Endothelial cell of umbilical vein (primary cell): ENCODE measurements at regions not wholly inside any gene's neighbourhood (a gene's known extent, or its start where the extent isn't known, plus 50 kb on each side); places are given as distances from the start of the nearest gene placed in this dataset.

Experiments used
- BruUV-seq: library from RNA; stranded (reverse); fragments of 400-500 nt; replicated peaks from 2 replicates; lab custom pipeline; 2021; lab: Mats Ljungman, UMichigan
- CTCF ChIA-PET: fragments of 300-600, 350-600 bp; sonication (Branson Sonifier 250); formaldehyde crosslinking; loops from one replicate; lab custom pipeline; 2021; ENCODE audit warnings: antibody characterized with exemption, inconsistent platforms; lab: Charles Lee
- POLR2A ChIA-PET: fragments of 300-600, 350-600 bp; sonication (Branson Sonifier 250); formaldehyde crosslinking; loops from one replicate; lab custom pipeline; 2021; ENCODE audit warnings: antibody characterized with exemption, inconsistent platforms; lab: Charles Lee
- DNase-seq: peaks from one replicate; pipeline ENCODE4 v3.0.0-alpha.2; 2011; ENCODE audit warnings: low read depth, low spot score
- FAIRE-seq: peaks from 2 replicates; lab custom pipeline; 2011; peaks lifted over from hg19 to GRCh38; lab: Jason Lieb, UNC
- H2AFZ ChIP-seq: 2 replicates; pipeline ENCODE4 v1.6.0; 2012; ENCODE audit warnings: low read depth, low read length, control low read depth, inconsistent platforms
- H3K27ac ChIP-seq: 2 replicates; pipeline ENCODE4 v1.5.1; 2011; ENCODE audit warnings: low read depth, mild to moderate bottlenecking, control low read depth, low read length, moderate library complexity; ENCODE audit not compliant: insufficient read depth
- H3K27me3 ChIP-seq, 2 experiments: 2 replicates each; pipeline versions ENCODE4 v1.6.0 to v1.6.1; 2011; ENCODE audit warnings: low read length in 2 of 2, mixed read lengths in 1 of 2; ENCODE audit not compliant: control insufficient read depth in 2 of 2, insufficient read depth in 2 of 2
- H3K36me3 ChIP-seq, 2 experiments: 2 replicates in 1 of 2; 3 replicates in 1 of 2; pipeline ENCODE4 v1.5.1; 2011; ENCODE audit warnings: low read length in 2 of 2, mild to moderate bottlenecking in 1 of 2, moderate library complexity in 1 of 2; ENCODE audit not compliant: control insufficient read depth in 2 of 2, insufficient read depth in 2 of 2; ENCODE audit errors: extremely low read depth in 1 of 2
- H3K4me1 ChIP-seq: 3 replicates; pipeline ENCODE4 v1.5.1; 2011; ENCODE audit warnings: mild to moderate bottlenecking, low read length; ENCODE audit not compliant: control insufficient read depth, insufficient read depth; ENCODE audit errors: extremely low read depth
- H3K4me2 ChIP-seq: 2 replicates; pipeline ENCODE4 v1.6.1; 2011; ENCODE audit warnings: low read length, control low read depth, mixed read lengths; ENCODE audit not compliant: insufficient read depth
- H3K4me3 ChIP-seq, 3 experiments: fragments of 200-600 bp in 1 of 3; sonication (generic), shearing (Covaris generic) in 1 of 3; replicated peaks in 1 of 3; 2 replicates each; pipeline ENCODE4 v1.5.1; 2011 to 2016; ENCODE audit warnings: control low read depth in 3 of 3, low read length in 3 of 3, mild to moderate bottlenecking in 2 of 3, inconsistent platforms in 1 of 3, low read depth in 1 of 3, moderate library complexity in 1 of 3; ENCODE audit not compliant: insufficient read depth in 1 of 3
- H3K79me2 ChIP-seq: 2 replicates; pipeline ENCODE4 v1.6.0; 2012; ENCODE audit warnings: low read length, inconsistent platforms; ENCODE audit not compliant: control insufficient read depth, insufficient read depth
- H3K9ac ChIP-seq: replicated peaks from 2 replicates; pipeline ENCODE3; 2011; ENCODE audit warnings: low read length, control low read depth; ENCODE audit not compliant: insufficient read depth; ENCODE audit errors: extremely low read depth
- H3K9me1 ChIP-seq: replicated peaks from 3 replicates; pipeline ENCODE4 v1.6.0; 2011; ENCODE audit warnings: mild to moderate bottlenecking, low read length; ENCODE audit not compliant: control insufficient read depth, insufficient read depth; ENCODE audit errors: extremely low read depth
- H3K9me3 ChIP-seq: replicated peaks from 2 replicates; pipeline ENCODE4 v1.5.1; 2012; ENCODE audit warnings: low read length, inconsistent platforms; ENCODE audit not compliant: control insufficient read depth, insufficient read depth
- H4K20me1 ChIP-seq: replicated peaks from 2 replicates; pipeline ENCODE3; 2011; ENCODE audit warnings: mild to moderate bottlenecking, low read length; ENCODE audit not compliant: control insufficient read depth, insufficient read depth; ENCODE audit errors: extremely low read depth
- FOS ChIP-seq: IDR thresholded peaks from 2 replicates; pipeline ENCODE4 v1.6.1; 2011; ENCODE audit warnings: mild to moderate bottlenecking, low read length, moderate library complexity, borderline replicate concordance; ENCODE audit not compliant: insufficient read depth
- GATA2 ChIP-seq: IDR thresholded peaks from 2 replicates; pipeline ENCODE4 v1.7.0; 2011; ENCODE audit warnings: low read depth, mild to moderate bottlenecking, moderate library complexity, mixed read lengths, low read length; ENCODE audit not compliant: insufficient read length, insufficient read depth
- JUN ChIP-seq: IDR thresholded peaks from 2 replicates; pipeline ENCODE4 v1.6.1; 2011; ENCODE audit warnings: borderline replicate concordance, low read depth; ENCODE audit not compliant: insufficient read length, insufficient read depth
- MAX ChIP-seq: IDR thresholded peaks from 2 replicates; pipeline ENCODE4 v1.6.1; 2011; ENCODE audit not compliant: insufficient read depth, insufficient read length
- POLR2A ChIP-seq: IDR thresholded peaks from 2 replicates; pipeline ENCODE4 v1.6.1; 2012; ENCODE audit warnings: low read depth, mild to moderate bottlenecking, control low read depth, low read length
- POLR2AphosphoS5 ChIP-seq: IDR thresholded peaks from 2 replicates; pipeline ENCODE4 v1.6.1; 2012; ENCODE audit warnings: low read depth, mild to moderate bottlenecking, control low read depth, low read length, moderate library complexity; ENCODE audit not compliant: insufficient read depth
- dilution Hi-C: fragments of 300-500 bp; cut with MboI; formaldehyde crosslinking; loops from one replicate; pipeline ENCODE4 v1.15.0; 2019; ENCODE audit warnings: low sequenced_read_pairs; ENCODE audit not compliant: extremely low pct_ligation_motif_present
- intact Hi-C: fragments of 100-400 bp; cut with micrococcal nuclease; formaldehyde crosslinking; loops from one replicate; pipeline ENCODE4 v1.10.0; 2022
- TF ChIP-seq, protein P1 (sequence below), 2 donors: IDR thresholded peaks; 1 replicate in 1 of 2; 2 replicates in 1 of 2; pipeline ENCODE4 v1.5.1; 2011; ENCODE audit warnings: low read length in 2 of 2, mild to moderate bottlenecking in 2 of 2, moderate library complexity in 2 of 2, control low read depth in 1 of 2, inconsistent platforms in 1 of 2, low read depth in 1 of 2; ENCODE audit not compliant: insufficient read depth in 1 of 2; ENCODE audit errors: extremely low read depth in 1 of 2

DNA sequence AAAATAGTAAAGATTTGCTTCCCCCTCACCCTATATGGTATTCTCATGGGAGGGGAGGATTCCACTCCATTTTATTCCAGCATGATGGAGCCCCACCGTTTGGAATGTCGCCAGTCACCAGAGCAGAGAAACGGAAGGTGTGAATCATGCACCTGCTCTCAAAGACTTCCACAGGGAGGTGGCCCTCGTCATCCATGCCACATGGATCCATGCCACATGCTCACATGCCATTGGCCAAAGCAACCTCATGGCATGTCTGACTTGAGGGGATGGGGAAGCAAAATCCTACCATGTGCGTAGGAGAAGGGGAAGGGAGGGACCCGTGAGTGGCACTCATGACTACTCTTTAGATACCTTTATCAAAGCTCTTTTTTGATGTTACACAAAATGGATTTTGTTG lies 256.0 kb downstream of the SKAP2 start:
- Histone ChIP-seq H2AFZ (no peak overlapping the region), H3K4me1 (no peaks in the 10 kb centered on the region), H3K9me1 (no peaks in the 10 kb centered on the region), H3K36me3 (no peaks in the 10 kb centered on the region), H3K27me3 (peaks cover 4 to 15% of the 10 kb centered on the region in 2 experiments), H3K9me3 (no peaks in the 10 kb centered on the region), H3K27ac (no peak overlapping the region), H3K4me2 (no peak overlapping the region), H3K4me3 (no peak overlapping the region), H3K9ac (no peak overlapping the region), H4K20me1 (no peaks in the 10 kb centered on the region), H3K79me2 (no peaks in the 10 kb centered on the region)
- TF ChIP-seq POLR2A (no peak), MAX (no peak), GATA2 (no peak), JUN (no peak), FOS (no peak)
- TF ChIP-seq, protein P1, sequence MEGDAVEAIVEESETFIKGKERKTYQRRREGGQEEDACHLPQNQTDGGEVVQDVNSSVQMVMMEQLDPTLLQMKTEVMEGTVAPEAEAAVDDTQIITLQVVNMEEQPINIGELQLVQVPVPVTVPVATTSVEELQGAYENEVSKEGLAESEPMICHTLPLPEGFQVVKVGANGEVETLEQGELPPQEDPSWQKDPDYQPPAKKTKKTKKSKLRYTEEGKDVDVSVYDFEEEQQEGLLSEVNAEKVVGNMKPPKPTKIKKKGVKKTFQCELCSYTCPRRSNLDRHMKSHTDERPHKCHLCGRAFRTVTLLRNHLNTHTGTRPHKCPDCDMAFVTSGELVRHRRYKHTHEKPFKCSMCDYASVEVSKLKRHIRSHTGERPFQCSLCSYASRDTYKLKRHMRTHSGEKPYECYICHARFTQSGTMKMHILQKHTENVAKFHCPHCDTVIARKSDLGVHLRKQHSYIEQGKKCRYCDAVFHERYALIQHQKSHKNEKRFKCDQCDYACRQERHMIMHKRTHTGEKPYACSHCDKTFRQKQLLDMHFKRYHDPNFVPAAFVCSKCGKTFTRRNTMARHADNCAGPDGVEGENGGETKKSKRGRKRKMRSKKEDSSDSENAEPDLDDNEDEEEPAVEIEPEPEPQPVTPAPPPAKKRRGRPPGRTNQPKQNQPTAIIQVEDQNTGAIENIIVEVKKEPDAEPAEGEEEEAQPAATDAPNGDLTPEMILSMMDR (IDR thresholded peaks at IDR 0.05; ENCODE audit: extremely low read depth in 1 of 2, insufficient read depth in 1 of 2, low read depth in 1 of 2, low read length in 2 of 2): no peak
- intact Hi-C loops: no loop called here
- DNase-seq (no peak), FAIRE-seq (no peak)
- BruUV-seq: no TSS peak
- ChIA-PET CTCF (interaction anchor here (0.7 kb wide), 1 partner anchor 24 kb away, joined by 3 read pairs; no protein-coding TSS in a partner anchor), POLR2A (no interaction called here)
- dilution Hi-C loops: no loop called here

- Histone ChIP-seq H3K4me3 (no peak overlapping the region), H3K27me3 (peaks cover 0 to 14% of the 10 kb centered on the region in 2 experiments), H3K4me2 (no peak overlapping the region), H3K27ac (no peak overlapping the region), H3K9ac (no peak overlapping the region), H3K79me2 (no peaks in the 10 kb centered on the region), H3K9me1 (no peaks in the 10 kb centered on the region), H3K9me3 (no peaks in the 10 kb centered on the region), H4K20me1 (no peaks in the 10 kb centered on the region), H3K4me1 (no peaks in the 10 kb centered on the region), H2AFZ (no peak overlapping the region), H3K36me3 (no peaks in the 10 kb centered on the region)
- BruUV-seq: no TSS peak
- FAIRE-seq (no peak), DNase-seq (no peak)
- dilution Hi-C loops (no loop called here), intact Hi-C loops (no loop called here)
- CTCF ChIA-PET: interaction anchor here (0.7 to 1.4 kb wide), 2 partner anchors 18 to 23 kb away, joined by 3 to 4 read pairs; no protein-coding TSS in a partner anchor
- POLR2A ChIA-PET: no interaction called here
- no peak for TF ChIP-seq GATA2
- no peak for TF ChIP-seq POLR2AphosphoS5
- no peak for TF ChIP-seq POLR2A
- TF ChIP-seq JUN: no peak
Measured at GRCh38 chr7:26609082-26609481, 255.3 kb downstream of the SKAP2 start.
